AG09309 (cell line): ENCODE measurements at regions not wholly inside any gene's neighbourhood (a gene's known extent, or its start where the extent isn't known, plus 50 kb on each side); places are given as distances from the start of the nearest gene placed in this dataset.

Experiments
- DNase-seq: peaks from one replicate; pipeline ENCODE4 v3.0.0-alpha.2; 2010; ENCODE audit warnings: low read depth
- H3K4me3 ChIP-seq: 2 replicates; pipeline ENCODE4 v1.5.1; 2011; ENCODE audit warnings: mild to moderate bottlenecking, low read depth, low read length, moderate library complexity; ENCODE audit not compliant: control insufficient read depth
- CTCF ChIP-seq: IDR thresholded peaks from 2 replicates; pipeline ENCODE4 v1.5.1; 2011; ENCODE audit warnings: mild to moderate bottlenecking, low read depth, low read length, inconsistent platforms; ENCODE audit not compliant: insufficient read depth, control insufficient read depth; ENCODE audit errors: missing control alignments

DNA sequence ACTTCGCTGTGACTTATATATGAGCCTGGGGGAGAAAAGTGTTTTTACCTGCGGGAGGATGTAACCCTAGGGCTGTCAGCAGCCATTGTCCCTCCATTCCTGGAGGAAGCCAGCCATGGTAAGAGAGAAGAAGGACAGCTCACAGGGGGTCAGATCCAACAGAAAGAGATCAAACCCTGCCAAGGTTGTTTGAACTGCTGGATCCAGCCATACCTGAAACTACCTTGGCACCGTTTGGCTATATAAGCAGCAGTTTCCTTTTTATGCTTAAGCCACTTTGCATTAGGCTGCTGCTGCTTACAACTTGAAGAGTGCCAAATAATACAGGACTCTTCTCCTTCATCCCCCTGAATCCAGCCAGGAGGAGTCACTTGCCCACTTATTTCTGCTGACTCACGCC, 205.5 kb downstream of the PHETA1 start:
- DNase-seq: no peak
- no peak overlapping the region for H3K4me3 ChIP-seq
- no peak for TF ChIP-seq CTCF

DNA sequence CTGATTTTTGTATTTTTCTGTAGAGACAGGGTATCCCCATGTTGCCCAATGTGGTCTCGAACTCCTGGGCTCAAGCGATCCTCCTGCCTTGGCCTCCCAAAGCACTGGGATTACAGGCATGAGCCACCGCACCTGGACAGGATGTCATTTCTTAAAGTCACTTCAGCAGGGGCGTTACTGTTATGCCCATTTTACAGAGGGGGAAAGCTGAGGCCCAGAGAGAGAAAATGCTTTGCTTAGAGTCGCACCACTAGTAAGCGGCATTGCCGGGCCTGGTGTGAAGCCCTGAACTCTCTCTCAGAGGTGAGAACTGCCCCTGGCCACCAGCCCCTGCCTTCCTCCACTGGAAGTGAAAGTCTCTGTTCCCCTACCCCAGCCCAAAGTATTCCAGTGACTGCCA, 207.0 kb downstream of the PHETA1 start:
- DNase-seq: no peak
- H3K4me3 ChIP-seq: no peak overlapping the region
- TF ChIP-seq CTCF: no peak

DNA sequence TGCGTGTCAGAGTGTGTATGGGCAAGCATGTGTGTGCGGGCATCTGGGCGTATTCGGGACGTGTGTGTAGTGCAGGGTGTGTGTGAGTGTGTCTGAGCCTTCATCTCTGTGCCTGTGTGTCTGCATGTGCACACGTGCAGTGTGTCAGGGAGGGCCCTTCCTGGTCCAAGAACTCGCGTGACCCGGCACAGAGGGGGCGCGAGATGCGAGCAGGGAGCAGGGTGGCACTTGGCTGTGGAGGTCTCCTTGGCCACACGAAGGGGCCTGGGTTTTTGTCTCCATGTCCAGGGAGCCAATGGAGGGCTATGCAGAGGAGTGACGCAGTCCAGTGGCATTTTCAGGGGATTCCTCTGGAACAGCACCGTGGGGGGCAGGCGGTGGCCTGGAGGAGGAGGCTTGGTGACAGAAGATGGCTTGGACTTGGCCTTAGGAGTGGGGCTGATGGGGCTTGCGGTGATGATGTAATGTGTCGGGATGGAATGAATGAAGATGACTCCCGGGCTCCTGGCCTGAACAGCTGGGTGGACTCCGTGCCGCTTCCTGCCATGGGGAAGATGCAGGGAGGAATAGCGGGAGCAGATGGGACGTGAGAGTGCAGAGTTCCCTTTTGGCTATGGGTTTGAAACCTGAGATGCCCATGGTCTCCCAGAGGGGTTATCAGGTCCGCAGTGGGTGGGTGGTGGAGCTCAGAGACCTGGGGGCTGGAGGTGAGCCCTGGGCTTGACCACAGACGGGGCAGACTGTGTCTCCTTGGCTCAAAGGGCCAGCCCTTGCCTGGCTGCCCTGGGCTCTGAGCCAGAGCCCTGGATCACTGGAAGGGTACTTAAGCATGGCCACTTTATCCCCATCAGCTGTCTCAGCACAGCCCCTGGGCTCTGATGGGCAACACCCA, 208.3 kb downstream of the PHETA1 start:
- DNase-seq: no peak
- no peak overlapping the region for H3K4me3 ChIP-seq
- no peak for TF ChIP-seq CTCF

GRCh38 chr12:111158992-111159391, 209.9 kb downstream of the PHETA1 start:
- no peak for DNase-seq
- TF ChIP-seq CTCF: no peak
- H3K4me3 ChIP-seq: no peak overlapping the region

GRCh38 chr12:111157486-111157885, 211.4 kb downstream of the PHETA1 start:
- no peak overlapping the region for H3K4me3 ChIP-seq
- no peak for TF ChIP-seq CTCF
- DNase-seq: no peak

DNA sequence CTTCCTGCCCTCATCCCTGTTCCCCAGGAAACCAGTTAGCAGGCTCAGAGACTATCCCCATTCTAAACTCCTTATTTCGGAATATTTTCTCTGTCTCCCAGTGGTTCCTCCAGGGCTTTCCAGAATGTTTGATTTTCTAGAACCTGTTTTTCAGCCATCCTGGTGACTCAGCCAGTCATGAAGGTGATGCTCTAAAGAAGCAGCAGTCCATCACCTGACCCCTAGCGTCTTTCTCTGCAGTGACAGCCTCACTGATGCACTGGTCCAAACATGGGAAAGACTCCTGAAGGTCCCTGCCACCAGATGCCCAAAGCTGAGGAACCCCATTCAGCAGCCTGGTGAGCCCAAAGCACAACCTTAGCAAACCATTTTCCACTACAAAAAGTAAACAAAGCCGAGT, 212.6 kb downstream of the PHETA1 start:
- H3K4me3 ChIP-seq: no peak overlapping the region
- TF ChIP-seq CTCF: no peak
- no peak for DNase-seq
